CD4-positive, alpha-beta T cell treated with Interleukin-15 for 4 hours (primary cell): ENCODE measurements at regions not wholly inside any gene's neighbourhood (a gene's known extent, or its start where the extent isn't known, plus 50 kb on each side); places are given as distances from the start of the nearest gene placed in this dataset.

Experiments
- DNase-seq: peaks from one replicate; pipeline ENCODE4 v3.0.0-alpha.2; 2020; ENCODE audit warnings: low spot score

DNA sequence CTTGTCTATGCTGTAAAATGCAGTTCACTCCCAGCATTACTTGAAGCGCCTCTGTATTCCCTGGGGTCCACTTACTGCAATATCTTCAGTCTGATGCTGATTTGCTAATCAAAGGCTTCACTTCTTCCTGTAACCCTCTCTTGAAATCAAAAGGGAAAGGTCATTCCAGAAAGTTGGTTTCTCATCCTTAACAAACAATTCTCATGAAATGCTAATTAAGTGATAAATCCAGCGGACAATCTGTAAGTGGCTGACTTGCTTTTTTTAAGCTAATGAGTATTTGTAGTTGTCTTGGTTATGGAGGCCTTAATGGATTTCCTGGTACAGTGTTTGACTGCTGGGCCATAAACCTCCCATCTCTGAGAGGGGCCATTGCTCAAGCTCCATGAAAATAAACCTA is 499.6 kb upstream of the HS6ST1 start:
- DNase-seq, result no peak

DNA sequence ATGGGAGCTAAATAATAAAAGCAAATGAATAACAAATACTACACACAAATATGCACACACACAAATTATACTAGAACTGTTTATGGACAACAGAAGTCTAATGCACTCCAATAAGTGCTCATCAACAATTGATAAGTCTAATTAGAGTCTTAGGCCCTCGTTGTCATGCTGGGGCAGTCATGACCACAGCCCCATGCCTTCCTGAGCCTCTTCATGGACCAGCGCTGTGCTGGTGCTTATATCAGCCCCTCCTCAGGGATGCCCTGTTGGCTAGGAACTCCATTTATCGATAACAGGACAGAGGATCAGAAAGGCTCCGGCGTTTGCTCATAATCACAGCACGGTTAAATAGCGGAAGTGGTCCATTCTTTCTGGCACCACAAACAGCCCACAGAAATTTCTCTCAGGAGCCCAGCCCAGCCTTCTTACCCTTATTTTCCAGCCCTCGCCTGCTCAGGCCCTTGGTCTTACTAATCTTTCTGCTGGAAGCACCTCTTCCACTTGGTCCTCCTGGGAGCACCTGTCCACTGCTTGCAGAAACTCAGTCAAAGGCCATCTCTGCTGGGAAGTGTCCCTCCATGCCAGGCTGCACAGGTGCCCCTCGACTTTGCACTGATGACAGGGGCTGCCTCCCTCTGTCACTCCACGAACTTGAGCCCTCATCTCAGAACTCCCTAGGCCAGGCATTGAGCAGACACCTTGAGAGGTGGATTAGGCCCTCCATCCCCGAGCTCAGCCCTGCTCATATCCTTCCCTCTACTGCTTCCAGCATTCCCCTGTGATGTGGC is 500.2 kb upstream of the HS6ST1 start:
- DNase-seq, result no peak

DNA sequence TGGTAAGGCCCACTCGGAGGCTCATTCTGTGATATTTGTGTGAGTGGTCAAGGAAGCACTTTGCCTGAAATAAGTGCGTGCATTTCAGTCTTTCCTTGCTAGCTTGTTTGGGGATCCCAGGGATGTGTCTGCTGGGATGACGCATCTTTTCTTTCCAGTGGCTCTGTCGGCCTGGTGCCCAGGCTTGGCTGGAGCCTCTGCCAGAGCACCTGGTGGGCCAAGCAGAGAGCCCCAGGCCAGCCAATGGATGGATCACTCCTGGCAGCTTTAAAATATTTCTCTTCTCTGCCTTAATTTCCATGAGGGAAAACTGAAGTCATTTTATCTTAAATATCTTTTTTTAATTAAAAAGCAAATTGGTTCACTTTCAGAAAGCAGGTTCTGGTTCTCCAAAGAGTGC is 501.8 kb upstream of the HS6ST1 start:
- no peak for DNase-seq

DNA sequence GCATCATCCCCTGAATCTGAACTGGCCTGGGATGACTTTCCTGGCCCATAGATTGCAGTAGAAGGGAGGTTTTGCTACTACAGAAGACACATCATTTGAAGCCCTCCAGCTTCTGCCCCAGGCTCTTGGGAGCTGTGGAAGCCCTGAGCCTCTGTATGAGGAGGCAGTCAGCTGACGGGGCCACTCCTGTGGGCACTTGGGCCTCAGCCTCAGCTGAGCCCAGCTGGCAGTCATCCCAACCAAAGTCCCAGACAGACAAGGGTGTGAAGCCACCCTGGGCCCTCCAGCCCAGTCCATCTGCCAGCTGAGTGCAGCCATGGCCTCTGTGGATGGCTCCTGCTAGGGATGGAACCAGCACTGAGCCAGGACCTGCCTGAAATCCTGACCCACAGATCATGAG is 502.3 kb upstream of the HS6ST1 start:
- DNase-seq, result no peak

DNA sequence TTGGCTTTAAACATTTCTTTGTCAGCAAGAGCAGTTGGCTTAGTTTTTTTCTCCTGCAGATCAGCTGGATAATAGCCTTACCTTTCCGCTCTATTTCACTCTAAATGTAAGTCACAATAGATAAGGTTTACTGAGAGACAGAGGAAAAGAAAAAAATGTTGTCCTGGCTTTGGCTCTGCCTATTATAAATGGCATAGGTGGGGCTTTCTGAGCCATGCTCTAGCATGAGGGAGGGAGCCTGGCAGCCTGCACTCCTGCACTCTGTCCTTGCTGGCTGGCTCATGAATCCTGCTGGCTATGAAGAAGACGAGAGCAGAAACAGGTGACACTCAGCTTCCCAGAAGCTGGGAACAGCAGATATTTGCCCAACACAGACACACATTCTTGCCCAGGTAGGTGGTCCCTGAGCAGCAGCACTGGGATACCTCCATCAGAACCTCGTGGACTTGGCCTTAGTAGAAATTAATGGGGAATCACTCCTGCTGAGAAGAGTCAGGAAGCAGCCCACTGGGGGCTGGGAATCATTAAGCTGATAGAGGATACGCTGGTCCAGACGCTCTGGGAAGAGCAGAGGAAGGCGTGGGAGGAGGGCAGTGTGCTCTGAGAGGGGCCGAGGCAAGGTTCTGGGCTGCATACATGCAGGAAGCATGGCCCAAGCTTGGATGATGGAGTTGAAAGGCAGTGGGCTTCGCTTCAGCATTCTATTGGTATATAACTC is 514.4 kb upstream of the HS6ST1 start:
- no peak for DNase-seq

DNA sequence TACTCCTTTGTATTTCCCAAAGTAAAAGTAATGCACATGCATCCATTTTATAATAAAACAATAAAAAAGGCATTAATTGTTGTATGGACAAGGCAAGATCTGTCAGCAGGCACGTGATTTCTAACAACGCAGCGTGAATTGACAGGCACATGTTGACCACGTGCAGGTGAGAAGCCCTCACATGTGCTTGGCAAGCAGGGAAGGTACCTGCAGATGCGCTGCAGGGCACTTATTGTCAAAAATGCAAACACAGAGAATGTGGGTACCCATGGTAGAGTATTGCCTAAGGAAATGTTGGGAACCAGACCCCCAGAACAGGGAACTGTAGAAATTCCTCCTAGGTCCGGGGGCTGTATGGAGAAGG is 515.0 kb upstream of the HS6ST1 start:
- DNase-seq, result no peak

DNA sequence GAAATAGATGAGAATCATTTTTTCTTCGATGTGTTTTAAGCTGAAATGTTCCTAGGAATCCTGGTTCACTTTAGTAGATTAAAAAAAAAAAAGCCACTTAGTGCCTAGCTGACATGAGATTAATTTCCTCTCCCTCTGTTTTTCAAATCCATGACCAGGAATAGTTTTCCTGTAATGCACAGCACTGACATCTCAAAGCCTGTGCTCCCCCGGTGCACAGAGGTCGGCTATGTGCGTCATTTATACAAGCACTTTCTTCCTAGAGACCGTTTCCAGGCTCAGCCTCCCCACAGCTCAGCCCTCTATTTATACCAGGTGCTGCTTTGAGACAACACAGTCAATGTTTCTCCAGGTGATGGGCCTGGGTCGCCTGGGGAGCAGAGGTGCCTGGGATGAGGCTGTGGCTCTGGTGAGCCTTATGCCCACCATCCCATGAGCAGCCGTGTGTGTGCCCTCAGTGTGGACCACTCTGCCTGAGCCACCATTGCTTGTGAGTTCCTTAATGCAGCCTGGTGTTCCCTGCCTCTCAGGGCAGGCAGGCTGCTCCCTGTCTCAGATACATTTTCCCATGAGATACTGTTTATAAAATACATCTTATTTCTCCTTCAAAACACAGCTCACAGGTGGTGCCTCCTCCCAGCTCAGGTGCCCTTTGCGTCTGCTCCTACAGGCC is 515.7 kb upstream of the HS6ST1 start:
- DNase-seq, result no peak

DNA sequence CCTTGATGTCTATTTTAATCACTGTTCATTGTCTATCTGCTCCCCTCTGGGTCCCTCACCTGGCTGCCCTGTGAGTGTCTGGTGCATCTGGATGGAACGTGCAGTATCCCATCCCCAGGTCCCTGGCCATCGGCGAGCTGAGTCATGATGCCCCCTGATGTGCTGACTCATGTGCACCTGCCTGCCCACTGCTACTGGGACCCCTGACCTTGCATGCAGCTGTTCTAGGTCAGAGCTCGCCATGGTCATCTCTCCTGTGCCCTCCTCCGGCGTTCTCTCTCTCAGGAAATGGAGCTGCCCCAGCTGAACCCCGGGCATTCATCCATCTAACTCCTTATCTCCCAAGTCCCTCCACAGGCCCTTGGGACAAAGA is 516.2 kb upstream of the HS6ST1 start:
- no peak for DNase-seq

DNA sequence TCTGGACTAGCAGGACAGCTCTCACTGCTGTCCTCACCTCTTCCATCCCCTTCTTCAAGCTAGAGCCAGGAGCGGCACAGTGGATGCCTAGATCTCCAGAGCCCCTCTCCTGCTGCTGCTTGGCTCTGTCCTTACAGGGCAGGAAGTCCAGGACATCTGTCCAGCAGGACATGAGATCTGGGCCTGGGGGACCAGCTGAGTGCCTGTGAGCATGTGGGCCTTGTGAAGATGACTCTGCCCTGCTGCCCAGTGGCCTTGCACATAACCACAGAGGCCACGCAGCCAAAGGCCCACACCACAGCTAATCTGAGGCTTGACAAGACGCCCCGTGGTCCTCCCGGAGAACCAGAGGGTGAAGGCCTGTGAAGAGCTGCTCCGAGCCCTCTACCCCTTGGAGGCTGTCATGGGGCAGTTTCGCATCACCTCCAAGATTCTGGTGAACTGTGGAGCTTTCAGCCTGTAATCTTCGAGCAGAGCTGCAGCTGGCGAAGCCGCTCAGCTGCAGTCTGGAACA is 516.7 kb upstream of the HS6ST1 start:
- no peak for DNase-seq

DNA sequence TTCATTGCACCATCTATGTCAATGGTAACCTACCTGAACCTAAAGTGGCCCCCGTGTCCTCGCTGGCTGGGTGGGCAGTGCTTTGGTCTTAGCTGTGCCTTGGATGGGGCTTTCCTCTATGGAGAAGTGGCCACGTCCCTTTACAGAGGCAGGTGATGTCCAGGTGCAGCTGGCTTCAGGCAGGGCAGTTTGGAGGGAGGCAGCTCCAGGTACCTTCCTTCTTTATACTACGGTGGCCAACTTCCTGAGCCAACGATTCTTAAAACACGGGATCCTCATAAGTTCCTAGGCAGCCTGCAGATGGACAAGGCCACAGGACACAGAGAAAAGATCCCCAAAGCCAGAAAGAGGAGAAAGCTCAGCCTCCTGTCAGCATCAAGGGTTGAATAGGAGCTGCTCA is 517.3 kb upstream of the HS6ST1 start:
- no peak for DNase-seq

DNA sequence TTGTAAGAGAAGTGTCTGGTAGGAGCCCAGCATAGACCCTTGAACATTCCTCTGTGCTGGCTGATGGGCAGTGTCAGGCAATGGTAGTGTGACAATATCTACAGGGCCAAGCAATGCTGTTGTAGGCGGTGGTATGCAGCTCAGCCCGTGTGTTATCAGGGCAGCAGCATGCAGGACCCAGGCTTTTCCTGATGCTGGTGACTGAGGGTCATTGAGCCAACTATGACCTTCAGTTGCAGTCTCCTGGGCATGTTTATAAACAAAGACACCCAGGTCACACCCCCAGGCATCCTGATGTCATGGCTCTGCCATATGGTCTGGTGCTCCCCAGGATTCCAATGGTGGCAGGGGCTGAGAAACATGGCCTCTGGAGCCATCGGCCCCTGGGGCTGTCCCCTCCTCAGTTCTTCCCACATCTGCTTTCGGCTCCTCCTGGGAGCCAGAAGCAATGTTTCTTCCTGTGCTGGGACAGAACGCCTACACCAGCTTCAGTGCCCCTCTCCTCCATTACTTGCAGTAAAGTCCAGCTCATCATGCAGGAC is 518.0 kb upstream of the HS6ST1 start:
- no peak for DNase-seq

DNA sequence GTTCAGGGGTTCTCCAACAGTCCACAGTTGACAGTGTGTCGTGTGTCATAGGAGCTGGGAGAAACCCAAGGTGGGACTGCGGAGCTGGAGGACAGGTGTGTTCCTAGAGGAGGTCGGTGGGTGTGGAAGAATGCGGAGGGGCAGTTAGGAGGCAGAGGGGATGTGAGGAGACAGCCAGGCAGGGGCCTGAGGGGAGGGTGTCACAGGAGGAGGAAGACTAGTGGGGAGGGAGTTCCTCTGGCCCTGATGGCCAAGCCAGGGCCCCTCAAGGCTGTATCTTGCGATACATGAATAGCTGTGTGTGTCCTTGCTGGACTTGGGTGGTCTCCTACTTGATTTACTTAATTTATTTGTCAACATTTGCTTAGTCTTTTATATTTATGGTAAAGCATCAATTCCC is 519.6 kb upstream of the HS6ST1 start:
- DNase-seq, result no peak

DNA sequence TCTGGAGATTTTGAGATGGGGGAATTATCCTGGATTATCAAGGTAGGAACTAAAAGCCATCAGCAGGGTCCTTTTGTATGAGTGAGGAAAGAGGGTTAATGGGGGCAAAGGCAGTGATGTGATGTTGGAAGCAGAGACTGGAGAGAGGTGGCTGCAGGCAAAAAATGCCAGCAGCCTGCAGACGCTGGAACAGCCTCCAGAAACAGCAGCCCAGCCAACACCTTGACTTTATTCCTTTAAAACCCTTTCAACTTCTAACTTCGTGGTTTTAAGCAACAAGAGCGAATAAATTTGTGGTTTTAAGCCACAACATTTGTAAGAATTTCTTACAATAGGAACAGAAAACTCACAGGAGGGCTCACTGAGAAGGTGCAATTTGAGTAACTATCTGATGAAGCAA is 523.1 kb upstream of the HS6ST1 start:
- no peak for DNase-seq

DNA sequence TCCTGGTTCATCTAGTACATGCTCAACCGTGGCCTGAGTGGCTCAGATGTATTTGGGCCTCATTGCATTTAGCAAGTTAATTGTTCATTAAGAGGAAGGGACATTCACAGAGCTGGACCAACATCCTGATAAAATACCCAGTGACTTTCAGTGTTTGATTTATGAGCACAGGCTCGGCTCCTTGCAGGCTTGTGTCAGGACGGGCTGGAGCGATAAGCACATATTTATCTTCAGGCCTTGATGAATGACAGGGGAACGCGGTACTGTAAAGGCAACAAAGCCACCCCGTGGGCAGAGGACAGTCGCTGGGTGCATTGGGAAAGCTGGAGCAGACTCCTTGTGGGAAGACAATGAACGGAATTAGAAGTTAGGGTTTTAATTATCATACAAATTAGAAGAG is 548.6 kb upstream of the HS6ST1 start:
- no peak for DNase-seq

DNA sequence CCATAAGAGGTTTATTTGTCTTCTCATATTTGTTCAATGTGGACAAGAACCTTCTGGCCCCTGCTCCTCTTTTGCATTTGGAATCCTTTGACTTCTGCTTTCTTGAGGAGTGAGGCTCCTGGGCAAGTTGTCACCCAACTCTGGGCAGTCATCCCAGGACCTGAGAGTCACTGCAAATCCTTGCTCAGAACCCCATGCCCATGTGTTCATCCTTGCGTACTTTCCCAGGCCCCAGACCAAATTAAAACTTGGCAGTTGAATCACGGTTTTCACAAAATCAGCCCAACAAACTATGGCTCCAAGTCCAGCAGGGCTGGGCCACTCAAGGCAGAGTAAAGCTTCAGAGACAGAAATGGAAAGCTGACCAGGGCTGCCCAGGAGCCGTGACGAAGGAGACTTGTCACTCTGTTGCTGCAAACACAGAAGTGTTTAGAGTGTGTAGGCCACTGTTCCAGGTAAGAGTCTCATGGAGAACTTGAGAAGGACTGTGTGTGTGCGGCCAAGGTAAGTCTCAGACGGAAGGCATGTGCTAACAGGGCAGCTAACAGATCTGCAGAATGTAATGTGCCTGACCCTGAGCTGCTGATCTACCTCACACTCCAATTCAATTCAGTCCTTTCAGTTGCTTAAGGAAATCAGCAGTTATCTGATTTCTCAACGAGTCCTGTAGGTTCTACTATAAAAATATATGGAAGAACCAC is 549.4 kb upstream of the HS6ST1 start:
- no peak for DNase-seq

DNA sequence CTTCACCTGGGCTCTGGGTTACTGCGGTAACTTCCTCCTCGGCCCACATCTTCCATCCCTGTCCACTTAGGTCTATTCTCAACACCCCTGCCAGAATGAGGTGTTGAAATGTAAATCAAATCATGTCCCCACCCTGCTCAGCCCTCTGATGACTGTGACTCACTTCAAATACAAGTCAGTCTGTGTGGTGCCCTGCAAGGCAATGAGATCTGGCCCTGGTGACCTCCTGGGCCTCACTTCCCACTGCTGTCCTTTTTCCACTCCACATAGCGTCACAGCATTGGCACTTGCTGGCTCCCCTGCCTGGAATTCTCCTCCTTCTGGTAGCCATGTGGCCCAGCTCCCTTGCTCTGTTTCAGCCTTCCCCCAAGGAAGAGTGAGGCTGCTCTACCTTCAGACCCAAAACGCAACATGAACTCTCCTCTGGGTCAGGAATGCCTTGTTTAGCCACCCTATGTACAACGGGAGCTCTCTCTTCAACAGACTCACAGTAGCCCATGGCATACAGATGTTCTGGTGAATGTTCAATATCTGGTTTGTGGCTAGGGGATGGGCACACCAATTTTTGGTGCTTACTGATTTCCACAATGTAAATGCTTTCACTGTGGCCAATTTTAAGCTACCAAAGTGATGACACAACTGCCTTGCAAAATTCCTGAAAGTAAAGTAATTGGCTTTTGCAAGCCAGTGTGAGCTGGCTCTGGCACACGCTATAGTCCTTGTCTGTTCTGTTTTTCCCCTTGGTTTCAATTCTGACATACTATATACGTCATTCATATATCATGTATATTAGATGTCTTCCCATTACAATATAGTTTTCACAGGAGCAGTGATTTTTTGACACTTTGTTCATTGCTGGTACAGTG is 550.3 kb upstream of the HS6ST1 start:
- no peak for DNase-seq

DNA sequence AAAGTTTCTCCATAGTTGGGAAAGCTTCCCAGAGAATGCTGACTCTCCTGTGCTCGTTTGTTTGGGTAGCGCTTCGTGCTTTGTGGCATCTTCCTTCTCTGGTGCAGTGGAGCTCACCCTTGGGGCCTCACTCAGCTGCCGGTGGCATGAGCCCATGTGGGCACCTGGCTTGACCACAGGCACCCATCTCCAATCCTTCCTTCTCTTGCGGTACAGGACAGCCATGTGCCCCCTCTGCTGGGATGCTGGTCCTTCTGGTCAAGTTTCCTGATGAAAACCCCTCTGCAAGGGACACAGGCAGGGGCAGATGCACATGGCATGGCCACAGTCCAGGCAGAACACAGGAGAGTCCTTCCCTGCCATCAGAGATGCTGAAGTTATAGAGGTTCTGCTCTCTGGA is 555.9 kb upstream of the HS6ST1 start:
- DNase-seq, result no peak

DNA sequence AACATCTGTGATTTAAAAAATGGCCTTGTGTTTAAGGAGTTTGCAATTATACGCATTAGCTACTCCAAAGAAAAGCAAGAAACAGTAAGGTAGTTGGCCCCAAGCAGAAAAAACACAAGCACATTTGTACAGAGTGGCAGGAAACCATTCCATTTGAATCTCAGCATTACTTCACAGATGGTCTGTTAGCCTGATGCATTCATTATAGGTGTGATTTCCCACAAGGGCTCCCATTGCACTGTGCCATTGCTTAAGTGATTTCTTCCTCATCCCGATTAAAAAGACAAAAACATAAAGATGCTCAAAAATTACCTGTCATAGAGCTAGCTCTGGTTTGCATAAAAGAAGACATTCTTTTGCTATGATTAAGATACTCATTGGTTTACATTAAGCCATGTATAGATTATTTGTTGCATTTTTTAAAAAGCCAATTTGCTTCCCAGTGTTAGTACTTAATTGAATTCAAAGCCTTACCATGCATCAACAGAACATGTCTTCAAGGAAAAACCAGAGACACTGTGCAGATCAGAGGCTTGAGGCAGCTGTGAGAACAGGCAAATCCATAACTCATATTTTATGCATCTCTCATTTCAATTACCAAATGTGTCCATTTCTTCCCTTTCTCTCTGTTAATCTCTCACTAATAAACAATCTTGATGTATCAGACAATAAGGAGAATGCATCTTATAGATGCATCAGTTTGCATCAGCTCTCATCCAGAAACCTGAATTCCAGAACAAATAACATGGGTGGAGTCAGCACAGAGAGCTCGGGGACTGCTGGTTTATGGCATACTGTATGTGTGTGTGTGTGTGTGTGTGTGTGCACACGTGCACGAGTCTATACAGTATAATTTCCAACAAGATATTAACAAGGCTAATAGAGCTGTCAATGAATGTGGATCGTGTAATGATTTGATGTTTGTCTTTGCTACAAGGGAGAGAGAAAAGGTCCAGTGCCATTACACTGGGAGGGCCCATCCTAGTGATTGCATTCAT is 558.6 kb upstream of the HS6ST1 start:
- no peak for DNase-seq

DNA sequence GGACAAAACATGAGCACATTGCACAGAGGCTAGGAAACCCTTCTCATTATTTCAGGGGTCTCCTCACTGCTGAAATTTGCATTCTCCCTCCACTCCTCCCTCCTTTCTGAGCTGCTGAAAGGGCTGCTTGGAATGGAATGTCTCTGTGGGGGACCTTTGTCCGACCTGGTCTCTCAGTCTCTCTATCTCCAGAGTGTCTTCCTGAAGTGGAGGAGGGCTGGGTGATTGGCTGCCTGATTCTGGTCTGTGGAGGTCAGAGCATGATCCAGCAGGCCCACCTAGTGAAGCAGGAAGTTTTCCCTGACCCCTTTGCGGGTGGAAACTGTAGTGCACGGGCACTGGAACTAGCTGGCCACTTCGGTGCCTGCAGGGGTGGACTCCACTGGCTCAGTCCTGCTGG is 560.5 kb upstream of the HS6ST1 start:
- no peak for DNase-seq

DNA sequence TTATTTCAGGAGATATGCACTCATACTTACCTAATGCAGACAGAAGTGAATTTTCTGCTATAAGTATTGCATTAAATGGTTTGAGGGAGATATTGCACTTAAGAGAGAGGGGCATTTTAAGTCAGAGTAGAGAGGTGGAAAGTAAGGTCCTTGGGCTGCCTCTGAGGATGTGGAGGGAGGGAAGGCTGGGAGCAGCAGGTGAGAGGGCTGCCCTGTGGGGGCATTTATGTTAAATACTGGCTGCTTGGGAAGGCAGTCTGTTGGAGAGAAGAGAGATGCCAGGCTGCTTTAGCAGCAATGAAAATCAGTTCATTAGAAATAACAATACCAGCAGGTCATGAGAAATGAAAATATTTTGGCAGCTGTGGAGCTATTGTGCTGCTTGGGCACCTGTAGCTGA is 576.2 kb upstream of the HS6ST1 start:
- no peak for DNase-seq
